Activated naive CD8-positive, alpha-beta T cell treated with anti-CD3 and anti-CD28 coated beads, Interleukin-2, amount 50 U/mL, for 24 hours (primary cell): ENCODE measurements at regions not wholly inside any gene's neighbourhood (a gene's known extent, or its start where the extent isn't known, plus 50 kb on each side); places are given as distances from the start of the nearest gene placed in this dataset.

Source experiments
- ATAC-seq: fragments of 150-1000 bp; cut with Tn5 transposase; one replicate; pipeline ENCODE4 v1.10.0; 2021
- DNase-seq: peaks from one replicate; pipeline ENCODE4 v3.0.0; 2021
- H3K27ac Mint-ChIP-seq: one replicate; pipeline ENCODE4 v1.8.0; 2021; ENCODE audit warnings: mild to moderate bottlenecking, mixed read lengths
- H3K27me3 Mint-ChIP-seq: one replicate; pipeline ENCODE4 v1.8.0; 2021; ENCODE audit warnings: mixed read lengths
- H3K36me3 Mint-ChIP-seq: one replicate; pipeline ENCODE4 v1.8.0; 2021; ENCODE audit warnings: low read depth, mixed read lengths
- H3K4me1 Mint-ChIP-seq: one replicate; pipeline ENCODE4 v1.8.0; 2021; ENCODE audit warnings: mixed read lengths
- H3K4me3 Mint-ChIP-seq: one replicate; pipeline ENCODE4 v1.8.0; 2021; ENCODE audit warnings: mild to moderate bottlenecking, moderate library complexity, mixed read lengths
- H3K9me3 Mint-ChIP-seq: one replicate; pipeline ENCODE4 v1.8.0; 2021; ENCODE audit warnings: mixed read lengths

GRCh38 chr1:218994615-218995014 is 179.1 kb upstream of the LYPLAL1 start:
- no peak overlapping the region for H3K27ac Mint-ChIP-seq
- no peaks in the 10 kb centered on the region for H3K4me1 Mint-ChIP-seq
- H3K36me3 Mint-ChIP-seq: no peaks in the 10 kb centered on the region
- H3K4me3 Mint-ChIP-seq: no peak overlapping the region
- H3K27me3 Mint-ChIP-seq: no peaks in the 10 kb centered on the region
- no peak for DNase-seq
- ATAC-seq: no peak
- H3K9me3 Mint-ChIP-seq: no peaks in the 10 kb centered on the region

- DNase-seq (no peak), ATAC-seq (no peak)
- no peaks in the 10 kb centered on the region for H3K27me3 Mint-ChIP-seq
- H3K27ac Mint-ChIP-seq: no peak overlapping the region
- H3K9me3 Mint-ChIP-seq: no peaks in the 10 kb centered on the region
- no peaks in the 10 kb centered on the region for H3K4me1 Mint-ChIP-seq
- H3K36me3 Mint-ChIP-seq: no peaks in the 10 kb centered on the region
- H3K4me3 Mint-ChIP-seq: no peak overlapping the region
These were observed 178.5 kb upstream of the LYPLAL1 start for GRCh38 chr1:218995091-218995665.

GRCh38 chr1:218996362-218996761 is 177.3 kb upstream of the LYPLAL1 start:
- Mint-ChIP-seq H3K27ac (no peak overlapping the region), H3K36me3 (no peaks in the 10 kb centered on the region), H3K9me3 (no peaks in the 10 kb centered on the region), H3K4me3 (no peak overlapping the region), H3K27me3 (no peaks in the 10 kb centered on the region), H3K4me1 (no peaks in the 10 kb centered on the region)
- DNase-seq (no peak), ATAC-seq (no peak)

- H3K36me3 Mint-ChIP-seq: no peaks in the 10 kb centered on the region
- no peaks in the 10 kb centered on the region for H3K4me1 Mint-ChIP-seq
- no peak overlapping the region for H3K27ac Mint-ChIP-seq
- no peaks in the 10 kb centered on the region for H3K27me3 Mint-ChIP-seq
- no peak overlapping the region for H3K4me3 Mint-ChIP-seq
- no peak for DNase-seq
- H3K9me3 Mint-ChIP-seq: peaks cover 13% of the 10 kb centered on the region
- no peak for ATAC-seq
These were observed 173.7 kb upstream of the LYPLAL1 start for GRCh38 chr1:219000005-219000404.

GRCh38 chr1:219000631-219001030 is 173.0 kb upstream of the LYPLAL1 start:
- DNase-seq: no peak
- Mint-ChIP-seq H3K27me3 (no peaks in the 10 kb centered on the region), H3K36me3 (peaks cover 3% of the 10 kb centered on the region), H3K4me1 (no peaks in the 10 kb centered on the region), H3K27ac (no peak overlapping the region), H3K4me3 (no peak overlapping the region), H3K9me3 (peaks cover 19% of the 10 kb centered on the region)
- ATAC-seq: no peak

- H3K4me3 Mint-ChIP-seq: no peak overlapping the region
- H3K9me3 Mint-ChIP-seq: peaks cover 3% of the 10 kb centered on the region
- no peak for ATAC-seq
- no peaks in the 10 kb centered on the region for H3K36me3 Mint-ChIP-seq
- DNase-seq: no peak
- H3K27me3 Mint-ChIP-seq: peaks cover 2% of the 10 kb centered on the region
- no peaks in the 10 kb centered on the region for H3K4me1 Mint-ChIP-seq
- no peak overlapping the region for H3K27ac Mint-ChIP-seq
These were observed 163.0 kb upstream of the LYPLAL1 start for GRCh38 chr1:219010720-219011119.

GRCh38 chr1:219020386-219020785 is 153.3 kb upstream of the LYPLAL1 start:
- Mint-ChIP-seq H3K4me3 (no peak overlapping the region), H3K9me3 (peaks cover 3% of the 10 kb centered on the region), H3K27ac (no peak overlapping the region), H3K36me3 (no peaks in the 10 kb centered on the region), H3K27me3 (no peaks in the 10 kb centered on the region), H3K4me1 (no peaks in the 10 kb centered on the region)
- ATAC-seq (no peak), DNase-seq (no peak)

GRCh38 chr1:219020846-219021245 is 152.8 kb upstream of the LYPLAL1 start:
- no peak overlapping the region for H3K4me3 Mint-ChIP-seq
- no peak overlapping the region for H3K27ac Mint-ChIP-seq
- H3K9me3 Mint-ChIP-seq: peaks cover 4% of the 10 kb centered on the region
- H3K27me3 Mint-ChIP-seq: no peaks in the 10 kb centered on the region
- ATAC-seq (no peak), DNase-seq (no peak)
- H3K4me1 Mint-ChIP-seq: no peaks in the 10 kb centered on the region
- H3K36me3 Mint-ChIP-seq: no peaks in the 10 kb centered on the region

GRCh38 chr1:219027146-219027673 is 146.5 kb upstream of the LYPLAL1 start:
- no peaks in the 10 kb centered on the region for H3K36me3 Mint-ChIP-seq
- no peaks in the 10 kb centered on the region for H3K4me1 Mint-ChIP-seq
- peaks cover 11% of the 10 kb centered on the region for H3K9me3 Mint-ChIP-seq
- no peak for DNase-seq
- no peaks in the 10 kb centered on the region for H3K27me3 Mint-ChIP-seq
- H3K4me3 Mint-ChIP-seq: no peak overlapping the region
- ATAC-seq: no peak
- no peak overlapping the region for H3K27ac Mint-ChIP-seq

- H3K4me1 Mint-ChIP-seq: no peaks in the 10 kb centered on the region
- no peak overlapping the region for H3K27ac Mint-ChIP-seq
- H3K27me3 Mint-ChIP-seq: no peaks in the 10 kb centered on the region
- ATAC-seq: no peak
- H3K9me3 Mint-ChIP-seq: peaks cover 7% of the 10 kb centered on the region
- no peak overlapping the region for H3K4me3 Mint-ChIP-seq
- H3K36me3 Mint-ChIP-seq: no peaks in the 10 kb centered on the region
- no peak for DNase-seq
These were observed 141.9 kb upstream of the LYPLAL1 start for GRCh38 chr1:219031809-219032208.

GRCh38 chr1:219038398-219038797 is 135.3 kb upstream of the LYPLAL1 start:
- H3K27ac Mint-ChIP-seq: no peak overlapping the region
- no peak overlapping the region for H3K4me3 Mint-ChIP-seq
- no peaks in the 10 kb centered on the region for H3K4me1 Mint-ChIP-seq
- no peaks in the 10 kb centered on the region for H3K27me3 Mint-ChIP-seq
- DNase-seq: no peak
- no peaks in the 10 kb centered on the region for H3K36me3 Mint-ChIP-seq
- no peak for ATAC-seq
- H3K9me3 Mint-ChIP-seq: no peaks in the 10 kb centered on the region

GRCh38 chr1:219039017-219039681 is 134.5 kb upstream of the LYPLAL1 start:
- Mint-ChIP-seq H3K4me1 (no peaks in the 10 kb centered on the region), H3K27ac (no peak overlapping the region), H3K36me3 (no peaks in the 10 kb centered on the region), H3K9me3 (no peaks in the 10 kb centered on the region), H3K27me3 (no peaks in the 10 kb centered on the region), H3K4me3 (no peak overlapping the region)
- DNase-seq (no peak), ATAC-seq (no peak)

GRCh38 chr1:219039682-219040154 is 134.0 kb upstream of the LYPLAL1 start:
- no peaks in the 10 kb centered on the region for H3K4me1 Mint-ChIP-seq
- H3K27me3 Mint-ChIP-seq: no peaks in the 10 kb centered on the region
- no peaks in the 10 kb centered on the region for H3K9me3 Mint-ChIP-seq
- DNase-seq (no peak), ATAC-seq (no peak)
- no peaks in the 10 kb centered on the region for H3K36me3 Mint-ChIP-seq
- H3K27ac Mint-ChIP-seq: no peak overlapping the region
- H3K4me3 Mint-ChIP-seq: no peak overlapping the region

- H3K4me3 Mint-ChIP-seq: no peak overlapping the region
- H3K27me3 Mint-ChIP-seq: no peaks in the 10 kb centered on the region
- no peaks in the 10 kb centered on the region for H3K36me3 Mint-ChIP-seq
- H3K27ac Mint-ChIP-seq: no peak overlapping the region
- DNase-seq (no peak), ATAC-seq (no peak)
- H3K4me1 Mint-ChIP-seq: no peaks in the 10 kb centered on the region
- H3K9me3 Mint-ChIP-seq: no peaks in the 10 kb centered on the region
These were observed 133.4 kb upstream of the LYPLAL1 start for GRCh38 chr1:219040291-219040690.

GRCh38 chr1:219041141-219041540 is 132.5 kb upstream of the LYPLAL1 start:
- DNase-seq (no peak), ATAC-seq (no peak)
- H3K4me3 Mint-ChIP-seq: no peak overlapping the region
- no peaks in the 10 kb centered on the region for H3K36me3 Mint-ChIP-seq
- no peaks in the 10 kb centered on the region for H3K27me3 Mint-ChIP-seq
- H3K4me1 Mint-ChIP-seq: no peaks in the 10 kb centered on the region
- H3K9me3 Mint-ChIP-seq: no peaks in the 10 kb centered on the region
- H3K27ac Mint-ChIP-seq: no peak overlapping the region
